ENCODE measurements at regions not wholly inside any gene's neighbourhood (a gene's known extent, or its start where the extent isn't known, plus 50 kb on each side); places are given as distances from the start of the nearest gene placed in this dataset.

DNA sequence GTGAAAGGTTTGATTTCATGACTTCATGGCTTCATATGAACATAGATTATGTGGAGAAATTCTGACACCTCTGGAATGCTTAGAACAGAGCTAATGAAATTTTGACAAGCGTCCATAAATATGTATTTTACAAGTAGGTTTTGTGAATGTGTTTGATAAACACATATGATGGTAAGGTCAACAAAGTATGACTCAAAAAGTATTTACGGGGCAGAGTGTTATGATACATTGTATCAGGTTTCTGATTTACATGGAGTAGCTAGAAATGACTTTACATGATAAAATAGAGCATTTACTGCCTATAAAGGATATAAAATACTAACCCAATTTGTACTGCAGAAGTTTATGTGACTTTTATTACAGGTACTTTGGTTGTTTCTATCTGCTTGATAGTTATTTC is 206.3 kb downstream of the MDFIC start:
- DNase-seq (ENCODE audit: low read depth), result no peak

DNA sequence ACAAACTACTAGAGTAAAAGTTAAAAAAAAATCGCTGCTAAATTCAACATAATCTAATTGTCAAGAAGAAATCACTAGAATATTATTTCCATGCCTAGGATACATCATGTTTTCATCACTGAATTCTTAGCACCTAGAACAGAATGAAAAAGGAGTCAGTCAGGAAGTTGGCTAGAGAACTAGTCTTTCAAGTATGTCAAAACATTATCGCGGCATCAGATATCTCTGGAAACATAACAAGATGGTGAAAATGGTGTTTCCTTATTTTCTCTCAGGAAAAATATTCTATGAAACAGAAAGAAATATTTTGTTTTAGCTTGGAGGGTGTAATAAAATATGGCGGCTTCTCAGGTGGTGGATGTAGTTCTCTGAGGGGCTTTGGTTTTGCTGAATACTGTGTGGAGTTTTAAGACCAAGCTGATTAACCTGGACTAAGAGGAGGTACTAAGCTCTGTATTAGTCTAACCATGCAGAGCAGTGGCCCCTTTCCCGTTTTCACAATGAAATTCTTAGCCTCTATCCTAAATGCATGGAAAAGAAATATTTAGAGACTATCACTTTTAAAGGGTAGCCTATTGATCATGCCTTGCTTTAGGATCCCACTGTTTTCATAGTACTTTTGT is 205.6 kb downstream of the MDFIC start:
- no peak for DNase-seq (ENCODE audit: low read depth)

GRCh38 chr7:115125750-115126149 is 203.9 kb downstream of the MDFIC start:
- DNase-seq (ENCODE audit: low read depth), result no peak

GRCh38 chr7:115125312-115125711 is 203.4 kb downstream of the MDFIC start:
- DNase-seq (ENCODE audit: low read depth), result no peak

GRCh38 chr7:115124409-115124939 is 202.6 kb downstream of the MDFIC start:
- DNase-seq (ENCODE audit: low read depth), result peak; percentile 24

DNA sequence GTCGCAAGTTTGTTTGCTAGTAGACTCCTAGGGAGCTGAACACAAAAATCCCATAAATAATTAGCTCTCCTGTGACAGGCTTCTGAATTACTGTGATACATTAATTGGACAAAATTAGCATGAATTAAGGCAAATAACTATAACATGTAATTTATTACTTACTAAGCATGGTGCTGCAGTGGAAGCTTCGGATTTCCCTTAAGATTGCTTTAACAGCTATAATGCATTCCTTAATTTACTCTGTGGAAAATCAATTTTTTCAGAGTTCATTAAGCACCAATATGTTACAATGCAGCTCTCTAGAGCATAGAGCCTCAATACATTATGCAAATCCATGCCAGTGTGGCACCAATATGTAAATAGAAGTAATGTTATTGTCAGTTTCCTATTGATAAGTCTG is 201.5 kb downstream of the MDFIC start:
- DNase-seq (ENCODE audit: low read depth), result no peak

GRCh38 chr7:115122388-115122787 is 200.5 kb downstream of the MDFIC start:
- DNase-seq (ENCODE audit: low read depth), result no peak

GRCh38 chr7:115117748-115118147 is 195.9 kb downstream of the MDFIC start:
- DNase-seq (ENCODE audit: low read depth), result no peak

GRCh38 chr7:115116773-115117715 is 195.2 kb downstream of the MDFIC start:
- no peak for DNase-seq (ENCODE audit: low read depth)

GRCh38 chr7:115113776-115114175 is 191.9 kb downstream of the MDFIC start:
- DNase-seq (ENCODE audit: low read depth), result no peak

GRCh38 chr7:115113131-115113530 is 191.2 kb downstream of the MDFIC start:
- DNase-seq (ENCODE audit: low read depth), result no peak

- no peak for DNase-seq (ENCODE audit: low read depth)
These were observed 188.6 kb downstream of the MDFIC start for GRCh38 chr7:115110523-115110922.

GRCh38 chr7:115106316-115106715 is 184.4 kb downstream of the MDFIC start:
- no peak for DNase-seq (ENCODE audit: low read depth)

DNA sequence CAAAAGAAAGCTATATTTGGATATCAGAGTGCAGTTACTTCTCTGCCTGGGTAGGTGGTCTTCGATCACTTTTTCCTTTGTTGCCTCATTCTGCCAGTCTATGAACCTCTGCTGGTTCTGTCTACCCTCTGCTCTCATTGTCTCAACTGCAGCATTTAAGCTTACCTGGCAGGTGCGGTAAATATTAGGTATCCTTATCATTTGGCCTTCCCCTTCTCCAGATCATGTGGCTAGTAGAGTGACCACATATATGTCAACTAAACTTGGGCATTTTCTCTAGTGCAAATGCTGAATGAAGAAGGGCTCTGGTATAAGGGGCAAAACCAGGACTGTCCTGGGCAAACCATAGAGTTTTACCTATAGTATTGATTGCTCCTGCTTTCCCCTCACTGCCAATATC is 180.8 kb downstream of the MDFIC start:
- DNase-seq (ENCODE audit: low read depth), result no peak

- DNase-seq (ENCODE audit: low read depth), result no peak
These were observed 179.3 kb downstream of the MDFIC start for GRCh38 chr7:115101199-115101598.

DNA sequence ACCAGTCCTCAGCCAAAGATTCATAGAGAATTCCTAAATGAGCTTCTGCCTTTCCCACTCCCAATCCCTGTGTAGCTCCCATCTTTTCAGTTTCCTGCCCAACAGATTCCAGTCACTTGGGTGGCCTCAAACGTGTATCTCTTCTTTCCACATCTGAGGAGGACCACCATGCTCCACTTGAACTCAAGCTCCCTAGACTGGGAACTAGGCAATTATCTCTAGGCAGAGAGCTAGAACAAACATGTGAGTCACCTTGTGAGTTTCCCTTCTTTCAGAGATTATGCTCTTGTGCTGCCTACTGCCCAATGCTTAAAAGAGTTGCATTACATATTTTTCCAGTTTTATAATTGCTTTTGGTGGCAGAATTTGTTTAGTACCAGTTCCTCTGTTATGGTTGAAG is 178.0 kb downstream of the MDFIC start:
- peak; percentile 90 for DNase-seq (ENCODE audit: low read depth)

DNA sequence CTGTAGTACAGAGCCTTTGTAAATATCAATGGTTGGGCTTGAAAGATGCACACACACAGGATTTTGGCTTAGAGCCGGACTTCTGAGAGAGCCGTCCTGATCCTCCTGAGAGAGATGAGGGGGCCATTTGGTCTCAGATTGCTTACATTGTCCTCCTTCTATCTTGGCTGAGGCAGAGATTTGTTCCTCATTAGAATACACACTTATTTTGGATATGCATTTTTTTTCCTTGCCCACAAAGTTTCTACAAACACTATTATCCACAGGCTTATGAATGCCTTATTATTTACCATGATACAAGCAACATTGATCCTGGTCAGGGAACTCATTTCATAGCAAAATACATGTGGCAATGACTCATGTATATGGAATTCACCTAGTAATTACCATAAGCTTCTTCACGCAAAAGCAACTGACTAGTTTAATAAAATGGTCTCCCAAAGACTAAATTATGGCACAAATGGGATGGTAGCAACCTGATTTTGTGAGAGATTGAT is 175.3 kb downstream of the MDFIC start:
- DNase-seq (ENCODE audit: low read depth), result peak; percentile 66

- no peak for DNase-seq (ENCODE audit: low read depth)
These were observed 174.4 kb downstream of the MDFIC start for GRCh38 chr7:115096262-115096661.

DNA sequence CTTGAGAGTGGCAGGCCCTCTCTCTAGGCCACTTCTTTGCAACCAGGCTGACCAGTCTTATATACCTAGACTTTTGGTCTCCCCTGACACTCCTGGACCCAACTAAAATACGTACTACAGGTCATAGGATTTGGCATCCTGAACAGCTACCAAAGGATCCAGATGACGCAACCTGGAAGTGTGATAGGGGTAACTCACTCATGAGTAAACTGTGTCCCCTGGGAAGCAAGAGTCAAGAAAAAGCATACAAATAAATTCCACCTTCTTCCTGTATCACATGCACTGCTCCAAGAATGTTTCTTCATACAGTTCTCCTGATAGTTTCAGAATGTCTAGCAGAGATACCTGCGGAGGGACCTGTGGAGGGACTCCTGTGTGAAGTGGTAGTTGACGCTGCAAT is 172.3 kb downstream of the MDFIC start:
- no peak for DNase-seq (ENCODE audit: low read depth)

- DNase-seq (ENCODE audit: low read depth), result peak; percentile 13
These were observed 167.0 kb downstream of the MDFIC start for GRCh38 chr7:115088893-115089292.

GRCh38 chr7:115087437-115087836 is 165.5 kb downstream of the MDFIC start:
- peak; percentile 92 for DNase-seq (ENCODE audit: low read depth)

GRCh38 chr7:115086146-115086841 is 164.4 kb downstream of the MDFIC start:
- no peak for DNase-seq (ENCODE audit: low read depth)

Data from amniotic epithelial cell (primary cell).